GM12872 (cell line): ENCODE measurements at regions not wholly inside any gene's neighbourhood (a gene's known extent, or its start where the extent isn't known, plus 50 kb on each side); places are given as distances from the start of the nearest gene placed in this dataset.

Experiments used
- TF ChIP-seq, protein P1 (sequence below): IDR thresholded peaks from 3 replicates; pipeline ENCODE4 v1.5.1; 2011; ENCODE audit warnings: low read depth, mild to moderate bottlenecking, low read length, moderate library complexity; ENCODE audit not compliant: insufficient read depth

DNA sequence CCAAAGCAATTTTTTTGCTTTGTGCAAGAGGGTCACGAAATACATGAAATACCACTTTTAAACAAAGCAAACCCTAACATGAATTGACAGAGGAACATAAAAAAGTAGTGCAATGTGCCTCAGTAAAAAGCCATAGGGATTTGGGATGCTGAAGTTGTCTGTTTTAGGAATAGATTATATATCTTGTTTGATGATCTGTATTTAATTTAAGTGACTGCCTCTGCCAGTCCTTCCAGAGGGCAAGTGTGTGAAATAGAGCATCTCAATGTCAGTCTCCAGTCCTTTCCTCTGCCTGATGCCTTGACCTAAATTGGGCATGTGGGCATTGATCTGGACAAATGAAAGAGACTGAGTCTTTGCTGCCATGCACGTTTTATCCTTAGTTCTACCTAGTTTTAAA, 222.8 kb downstream of the PTPRC start:
- TF ChIP-seq, protein P1, sequence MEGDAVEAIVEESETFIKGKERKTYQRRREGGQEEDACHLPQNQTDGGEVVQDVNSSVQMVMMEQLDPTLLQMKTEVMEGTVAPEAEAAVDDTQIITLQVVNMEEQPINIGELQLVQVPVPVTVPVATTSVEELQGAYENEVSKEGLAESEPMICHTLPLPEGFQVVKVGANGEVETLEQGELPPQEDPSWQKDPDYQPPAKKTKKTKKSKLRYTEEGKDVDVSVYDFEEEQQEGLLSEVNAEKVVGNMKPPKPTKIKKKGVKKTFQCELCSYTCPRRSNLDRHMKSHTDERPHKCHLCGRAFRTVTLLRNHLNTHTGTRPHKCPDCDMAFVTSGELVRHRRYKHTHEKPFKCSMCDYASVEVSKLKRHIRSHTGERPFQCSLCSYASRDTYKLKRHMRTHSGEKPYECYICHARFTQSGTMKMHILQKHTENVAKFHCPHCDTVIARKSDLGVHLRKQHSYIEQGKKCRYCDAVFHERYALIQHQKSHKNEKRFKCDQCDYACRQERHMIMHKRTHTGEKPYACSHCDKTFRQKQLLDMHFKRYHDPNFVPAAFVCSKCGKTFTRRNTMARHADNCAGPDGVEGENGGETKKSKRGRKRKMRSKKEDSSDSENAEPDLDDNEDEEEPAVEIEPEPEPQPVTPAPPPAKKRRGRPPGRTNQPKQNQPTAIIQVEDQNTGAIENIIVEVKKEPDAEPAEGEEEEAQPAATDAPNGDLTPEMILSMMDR, result no peak

DNA sequence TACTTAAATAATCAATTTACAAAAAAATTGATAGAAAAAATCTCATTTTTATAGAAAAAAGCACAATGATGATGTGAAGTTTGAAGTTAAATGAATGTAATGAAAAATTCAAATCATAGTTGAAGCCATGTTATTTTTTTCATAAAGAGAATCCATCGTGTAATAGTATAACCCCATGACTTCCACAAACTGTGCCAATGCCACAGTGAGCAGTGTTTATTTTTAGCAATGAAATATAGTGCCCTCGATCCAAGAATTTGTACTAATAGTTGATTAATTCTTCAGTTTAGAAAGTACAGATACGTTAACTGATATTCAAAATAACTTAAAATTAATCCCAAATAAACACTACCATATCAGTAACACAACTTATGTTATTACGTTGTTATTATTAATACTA, 225.9 kb downstream of the PTPRC start:
- TF ChIP-seq, protein P1, result no peak

DNA sequence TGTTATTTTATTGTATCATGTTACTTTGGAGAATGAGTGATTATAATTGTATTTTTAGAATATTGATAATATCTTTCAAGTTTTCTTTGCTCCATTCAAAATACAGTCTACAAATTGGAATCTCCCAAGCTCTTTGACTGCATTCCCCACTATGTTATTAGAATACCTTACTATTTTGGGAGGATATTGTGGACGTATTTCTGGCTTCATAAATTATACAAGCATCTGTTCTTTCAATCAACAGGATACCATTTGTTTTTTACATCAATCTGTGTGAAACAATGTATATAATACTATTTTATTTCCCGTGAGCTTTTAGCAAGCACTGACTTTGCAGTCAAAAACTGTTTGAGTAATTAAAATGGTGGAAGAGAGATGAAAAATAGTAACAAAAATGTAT, 226.5 kb downstream of the PTPRC start:
- TF ChIP-seq, protein P1, result no peak

DNA sequence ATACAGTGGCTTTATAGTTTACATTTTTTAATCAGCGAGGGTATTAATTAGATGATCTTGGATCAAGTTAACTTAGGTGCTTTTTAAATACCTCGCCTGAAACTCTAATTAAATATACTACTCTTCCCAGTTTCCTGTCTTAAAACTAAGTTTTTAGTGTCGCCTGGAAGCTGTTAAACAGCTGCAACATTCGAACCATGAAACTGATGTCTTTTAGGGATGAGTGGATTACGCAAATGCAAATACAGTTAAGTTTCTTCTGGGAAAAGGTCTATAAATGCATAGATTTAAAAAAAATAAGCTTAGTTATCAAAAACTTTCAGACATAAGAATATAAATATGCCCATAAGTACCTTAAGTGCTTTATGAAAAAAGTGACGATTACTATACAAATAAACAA, 228.3 kb downstream of the PTPRC start:
- TF ChIP-seq, protein P1, result no peak

DNA sequence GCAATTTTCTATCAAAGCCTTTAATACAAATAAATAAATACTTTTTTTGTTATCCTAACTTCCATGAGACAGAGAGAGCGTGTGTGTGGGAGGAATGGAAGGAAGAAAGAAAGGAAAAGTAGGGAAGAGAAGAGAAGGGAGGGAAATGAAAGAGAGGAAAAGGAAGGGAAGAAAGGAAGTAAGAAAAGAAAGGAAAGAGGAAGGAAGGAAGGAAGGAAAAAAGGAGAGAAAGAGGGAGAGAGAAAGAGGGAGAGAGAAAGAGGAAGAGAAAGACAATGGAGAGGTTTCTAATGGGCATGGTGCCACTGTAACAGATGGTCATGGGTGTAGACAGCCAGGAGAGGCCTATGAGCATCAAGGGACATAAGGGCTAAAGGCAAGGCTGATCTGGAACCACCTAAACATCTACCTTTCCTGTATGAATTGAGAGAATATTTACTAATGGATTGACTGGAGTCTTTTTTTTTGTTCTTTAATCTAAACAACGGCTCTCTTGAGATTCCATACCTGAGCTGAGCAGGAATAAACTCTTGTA, 234.9 kb downstream of the PTPRC start:
- TF ChIP-seq, protein P1, result no peak

DNA sequence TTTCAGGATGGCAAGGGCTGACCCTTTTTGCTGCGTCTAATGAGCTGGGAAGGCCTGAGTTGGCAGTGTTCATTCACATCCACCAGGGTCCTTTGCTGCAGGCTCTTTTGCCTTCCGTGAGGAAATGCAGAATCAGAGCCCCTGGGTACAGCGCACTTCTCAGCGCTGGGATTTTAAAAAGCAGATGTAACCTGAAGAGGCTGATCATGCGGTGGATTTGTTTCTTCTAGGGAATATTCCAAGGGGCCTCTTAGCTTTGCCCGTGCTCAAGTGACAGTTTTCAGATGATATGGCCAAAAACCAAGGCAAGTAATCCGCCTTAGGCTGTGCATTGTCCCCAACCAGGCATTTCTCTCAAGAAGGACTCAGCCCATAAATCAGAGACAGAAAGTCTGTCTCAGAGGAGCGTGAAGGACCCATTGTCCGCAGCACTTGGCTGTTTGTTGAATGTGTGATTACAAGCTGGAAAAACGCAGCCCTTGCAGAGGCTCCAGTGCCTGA, 237.6 kb downstream of the PTPRC start:
- TF ChIP-seq, protein P1, result no peak

DNA sequence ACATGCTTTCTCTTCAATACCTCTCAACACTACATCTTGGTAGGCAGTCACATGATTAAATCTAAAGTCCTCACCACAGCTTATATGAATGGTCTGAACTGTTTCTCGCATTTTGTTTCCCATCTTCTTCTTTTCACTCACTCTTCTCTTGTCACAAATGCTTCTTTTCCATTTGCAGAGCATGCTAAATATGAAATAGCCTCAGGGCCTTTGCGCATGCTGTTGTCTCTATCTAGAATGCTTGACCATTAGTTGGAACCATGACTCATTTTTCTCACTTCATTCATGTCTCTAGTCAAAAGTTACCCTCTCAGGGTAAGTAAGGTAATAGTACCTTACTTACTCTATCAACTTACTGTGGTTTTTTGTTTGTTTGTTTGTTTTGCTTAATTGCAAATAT, 239.7 kb downstream of the PTPRC start:
- TF ChIP-seq, protein P1, result no peak
